SU-DHL-6 (cell line): ENCODE measurements at regions not wholly inside any gene's neighbourhood (a gene's known extent, or its start where the extent isn't known, plus 50 kb on each side); places are given as distances from the start of the nearest gene placed in this dataset.

Experiments used
- CTCF ChIP-seq: fragments of 200-600 bp; sonication (generic); IDR thresholded peaks from one replicate; pipeline ENCODE4 v1.5.1; 2017; ENCODE audit warnings: antibody characterized with exemption, mild to moderate bottlenecking, low read length, moderate library complexity; ENCODE audit not compliant: insufficient read depth, poor library complexity, severe bottlenecking
- EZH2phosphoT487 ChIP-seq: fragments of 200-600 bp; sonication (generic), shearing (Covaris generic); conservative IDR thresholded peaks from 2 replicates; pipeline ENCODE4 v1.6.1; 2018; ENCODE audit warnings: mild to moderate bottlenecking, antibody characterized with exemption, low read length, moderate library complexity, mixed read lengths

DNA sequence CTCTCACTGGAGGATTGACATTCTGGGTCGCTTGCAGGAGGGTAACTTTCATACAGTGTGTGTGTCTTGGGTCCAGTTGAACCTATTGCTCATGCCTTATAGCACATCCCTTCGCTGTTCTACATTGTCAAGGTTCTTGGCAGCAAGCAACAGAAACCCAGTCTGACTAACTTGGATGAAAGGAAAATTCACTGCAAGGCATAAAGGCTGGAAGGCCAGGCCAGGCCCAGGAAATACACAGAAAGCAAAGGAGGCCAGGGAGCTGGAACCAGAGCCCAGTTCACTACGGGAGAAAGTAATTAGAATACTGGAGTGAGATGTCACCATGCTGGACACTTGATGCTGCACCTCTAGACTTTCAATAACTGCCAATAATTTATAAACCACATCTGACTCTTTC, 353.8 kb upstream of the GATB start:
- no peak for TF ChIP-seq CTCF
- TF ChIP-seq EZH2phosphoT487 = no peak
